OCI-LY3 (cell line): ENCODE measurements at regions not wholly inside any gene's neighbourhood (a gene's known extent, or its start where the extent isn't known, plus 50 kb on each side); places are given as distances from the start of the nearest gene placed in this dataset.

ENCODE experiments used
- CTCF ChIP-seq: fragments of 200-600, 300-600 bp; sonication (generic); IDR thresholded peaks from 2 replicates; pipeline ENCODE4 v1.5.1; 2014; ENCODE audit warnings: antibody characterized with exemption, low read length, low read depth
- EZH2phosphoT487 ChIP-seq: fragments of 200-600 bp; shearing (Covaris generic); IDR thresholded peaks from 2 replicates; pipeline ENCODE4 v1.6.1; 2018; ENCODE audit warnings: antibody characterized with exemption, mixed run types, low read depth

- TF ChIP-seq CTCF (no peak), EZH2phosphoT487 (no peak)
Observed at GRCh38 chr18:39604836-39605235, 2039.2 kb upstream of the CELF4 start.
